PC-3 (cell line): ENCODE measurements at regions not wholly inside any gene's neighbourhood (a gene's known extent, or its start where the extent isn't known, plus 50 kb on each side); places are given as distances from the start of the nearest gene placed in this dataset.

Experiments
- EZH2phosphoT487 ChIP-seq: fragments of 300-600 bp; sonication (generic); IDR thresholded peaks from 2 replicates; pipeline ENCODE4 v1.6.1; 2018; ENCODE audit warnings: mild to moderate bottlenecking, antibody characterized with exemption, low read length, borderline replicate concordance
- TF ChIP-seq, protein P1 (sequence below): fragments of 300-600 bp; sonication (generic); conservative IDR thresholded peaks from 2 replicates; pipeline ENCODE4 v1.5.1; 2017; ENCODE audit warnings: antibody characterized with exemption, low read depth, mild to moderate bottlenecking, low read length

DNA sequence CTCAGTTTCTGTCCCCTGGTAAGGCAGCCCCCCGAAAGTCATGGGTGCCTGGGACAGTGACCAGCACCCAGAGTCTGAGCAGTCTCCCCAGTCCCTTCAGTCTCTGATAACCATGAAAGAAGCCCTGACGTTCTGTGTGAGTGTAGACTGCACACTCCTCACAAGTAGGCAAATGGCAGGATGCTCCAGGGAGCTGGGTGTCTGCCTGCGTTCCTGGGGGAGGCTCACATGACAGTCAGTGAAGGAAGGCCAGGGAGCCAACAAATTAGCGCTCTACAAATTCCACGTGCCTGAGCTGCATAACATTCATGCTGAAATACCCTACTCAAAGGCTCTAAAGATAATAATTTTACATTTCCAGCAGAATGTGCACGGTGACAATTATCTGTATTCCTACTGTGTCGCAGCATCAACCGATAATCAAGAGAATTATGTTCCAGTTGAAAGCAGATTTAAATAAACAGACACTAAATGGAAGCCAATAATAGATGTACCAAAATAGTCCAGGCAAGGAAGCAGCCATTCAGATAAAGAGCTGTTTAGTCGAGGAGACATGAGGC is 56.3 kb downstream of the ASCL1 start:
- TF ChIP-seq, protein P1, sequence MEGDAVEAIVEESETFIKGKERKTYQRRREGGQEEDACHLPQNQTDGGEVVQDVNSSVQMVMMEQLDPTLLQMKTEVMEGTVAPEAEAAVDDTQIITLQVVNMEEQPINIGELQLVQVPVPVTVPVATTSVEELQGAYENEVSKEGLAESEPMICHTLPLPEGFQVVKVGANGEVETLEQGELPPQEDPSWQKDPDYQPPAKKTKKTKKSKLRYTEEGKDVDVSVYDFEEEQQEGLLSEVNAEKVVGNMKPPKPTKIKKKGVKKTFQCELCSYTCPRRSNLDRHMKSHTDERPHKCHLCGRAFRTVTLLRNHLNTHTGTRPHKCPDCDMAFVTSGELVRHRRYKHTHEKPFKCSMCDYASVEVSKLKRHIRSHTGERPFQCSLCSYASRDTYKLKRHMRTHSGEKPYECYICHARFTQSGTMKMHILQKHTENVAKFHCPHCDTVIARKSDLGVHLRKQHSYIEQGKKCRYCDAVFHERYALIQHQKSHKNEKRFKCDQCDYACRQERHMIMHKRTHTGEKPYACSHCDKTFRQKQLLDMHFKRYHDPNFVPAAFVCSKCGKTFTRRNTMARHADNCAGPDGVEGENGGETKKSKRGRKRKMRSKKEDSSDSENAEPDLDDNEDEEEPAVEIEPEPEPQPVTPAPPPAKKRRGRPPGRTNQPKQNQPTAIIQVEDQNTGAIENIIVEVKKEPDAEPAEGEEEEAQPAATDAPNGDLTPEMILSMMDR, result no peak
- TF ChIP-seq EZH2phosphoT487, result no peak
